ENCODE measurements at regions not wholly inside any gene's neighbourhood (a gene's known extent, or its start where the extent isn't known, plus 50 kb on each side); places are given as distances from the start of the nearest gene placed in this dataset.
A peak's percentile ranks its signal among the peaks of the same experiment; 100 is the strongest.
"Not testable (repeated sequence)": the region's sequence is repeated elsewhere in the genome, so short reads cannot be mapped to it uniquely, and the experiment has no call there.

- H3K79me2 ChIP-seq (ENCODE audit: insufficient read depth): peaks cover 68% of the 10 kb centered on the region
- H2AFZ ChIP-seq: no peak overlapping the region
- TF ChIP-seq EZH2phosphoT487 (IDR thresholded peaks at IDR 0.05; ENCODE audit: insufficient read depth, low read depth): no peak
- TF ChIP-seq EZH2 (IDR thresholded peaks at IDR 0.05; ENCODE audit: insufficient read depth, poor library complexity, severe bottlenecking): no peak
- H3F3A ChIP-seq (ENCODE audit: insufficient read depth): peaks cover 55% of the 10 kb centered on the region
- H3K9me3 ChIP-seq (ENCODE audit: low read depth): no peaks in the 10 kb centered on the region
- H3K27ac ChIP-seq: peak overlapping the region; percentile 87
- peak overlapping the region; percentile 24; the same call in 1 of the 2 replicates for H3K4me3 ChIP-seq
- in situ Hi-C loops (cut with MboI): loop anchor here (10.0 kb wide), 1 partner anchor 157 kb away; the partner anchor contains the start of gene KIAA1549L
- H3K9ac ChIP-seq: peak overlapping the region; percentile 59
- H3K4me1 ChIP-seq (ENCODE audit: insufficient read depth): peaks cover 42% of the 10 kb centered on the region
- 11% methylated on average over 8 of the region's 8 CpGs for WGBS, 2 experiments (ENCODE audit: low coverage in 1 of 2, low lambda C conversion rate in 2 of 2, missing lambda C conversion rate in 2 of 2)
- H4K20me1 ChIP-seq (ENCODE audit: insufficient read depth): no peaks in the 10 kb centered on the region
- DNase-seq: peak; percentile 99
- peak overlapping the region; percentile 29 for H3K4me2 ChIP-seq (ENCODE audit: unreplicated experiment)
- no peaks in the 10 kb centered on the region for H3K27me3 ChIP-seq (replicated peaks; ENCODE audit: insufficient read depth)
- no peaks in the 10 kb centered on the region for H3K36me3 ChIP-seq (ENCODE audit: low read depth)
- no peaks in the 10 kb centered on the region for H3K9me2 ChIP-seq (ENCODE audit: insufficient read depth)
Observed at GRCh38 chr11:33531743-33532181, 168.9 kb downstream of the C11orf91 start.

GRCh38 chr11:33530815-33531214, 169.8 kb downstream of the C11orf91 start:
- Histone ChIP-seq H3F3A (ENCODE audit: insufficient read depth) (peaks cover 55% of the 10 kb centered on the region), H3K9ac (peak overlapping the region; percentile 59), H2AFZ (no peak overlapping the region), H3K4me2 (ENCODE audit: unreplicated experiment) (peak overlapping the region; percentile 29), H3K9me3 (ENCODE audit: low read depth) (no peaks in the 10 kb centered on the region), H4K20me1 (ENCODE audit: insufficient read depth) (no peaks in the 10 kb centered on the region), H3K27me3 (replicated peaks; ENCODE audit: insufficient read depth) (no peaks in the 10 kb centered on the region), H3K27ac (peak overlapping the region; percentile 87), H3K4me1 (ENCODE audit: insufficient read depth) (peaks cover 42% of the 10 kb centered on the region), H3K4me3 (no peak overlapping the region), H3K36me3 (ENCODE audit: low read depth) (no peaks in the 10 kb centered on the region), H3K79me2 (ENCODE audit: insufficient read depth) (peaks cover 68% of the 10 kb centered on the region), H3K9me2 (ENCODE audit: insufficient read depth) (no peaks in the 10 kb centered on the region)
- in situ Hi-C loops (cut with MboI): loop anchor here (10.0 kb wide), 1 partner anchor 156 kb away; the partner anchor contains the start of gene KIAA1549L
- TF ChIP-seq EZH2 (IDR thresholded peaks at IDR 0.05; ENCODE audit: insufficient read depth, poor library complexity, severe bottlenecking) (no peak), EZH2phosphoT487 (IDR thresholded peaks at IDR 0.05; ENCODE audit: insufficient read depth, low read depth) (no peak)
- DNase-seq: peak; percentile 86
- WGBS, 2 experiments (ENCODE audit: low coverage in 1 of 2, low lambda C conversion rate in 2 of 2, missing lambda C conversion rate in 2 of 2): 44 to 47% methylated on average over 5 of the region's 5 CpGs

- Histone ChIP-seq H3K27me3 (replicated peaks; ENCODE audit: insufficient read depth) (no peaks in the 10 kb centered on the region), H3K79me2 (ENCODE audit: insufficient read depth) (peaks cover 68% of the 10 kb centered on the region), H3K36me3 (ENCODE audit: low read depth) (no peaks in the 10 kb centered on the region), H3K9ac (no peak overlapping the region), H3K9me2 (ENCODE audit: insufficient read depth) (no peaks in the 10 kb centered on the region), H3K4me3 (no peak overlapping the region), H3K4me1 (ENCODE audit: insufficient read depth) (peaks cover 42% of the 10 kb centered on the region), H4K20me1 (ENCODE audit: insufficient read depth) (no peaks in the 10 kb centered on the region), H3K4me2 (ENCODE audit: unreplicated experiment) (no peak overlapping the region), H3K9me3 (ENCODE audit: low read depth) (no peaks in the 10 kb centered on the region), H3K27ac (no peak overlapping the region), H2AFZ (no peak overlapping the region), H3F3A (ENCODE audit: insufficient read depth) (peaks cover 50% of the 10 kb centered on the region)
- WGBS, 2 experiments (ENCODE audit: low coverage in 1 of 2, low lambda C conversion rate in 2 of 2, missing lambda C conversion rate in 2 of 2): 25 to 28% methylated on average over 2 of the region's 2 CpGs
- in situ Hi-C loops (cut with MboI): no loop called here
- no peak for TF ChIP-seq EZH2phosphoT487 (IDR thresholded peaks at IDR 0.05; ENCODE audit: insufficient read depth, low read depth)
- no peak for TF ChIP-seq EZH2 (IDR thresholded peaks at IDR 0.05; ENCODE audit: insufficient read depth, poor library complexity, severe bottlenecking)
- no peak for DNase-seq
Observed at GRCh38 chr11:33529461-33529860, 171.2 kb downstream of the C11orf91 start.

GRCh38 chr11:33527738-33528137, 172.9 kb downstream of the C11orf91 start:
- H3F3A ChIP-seq (ENCODE audit: insufficient read depth): peaks cover 40% of the 10 kb centered on the region
- DNase-seq; H3K27ac ChIP-seq; H3K9me3 ChIP-seq (ENCODE audit: low read depth); H3K9me2 ChIP-seq (ENCODE audit: insufficient read depth); H3K4me2 ChIP-seq (ENCODE audit: unreplicated experiment); H2AFZ ChIP-seq; H3K9ac ChIP-seq; H4K20me1 ChIP-seq (ENCODE audit: insufficient read depth); H3K4me3 ChIP-seq; H3K36me3 ChIP-seq (ENCODE audit: low read depth); in situ Hi-C loops (cut with MboI); H3K27me3 ChIP-seq (replicated peaks; ENCODE audit: insufficient read depth): not testable (repeated sequence)
- H3K79me2 ChIP-seq (ENCODE audit: insufficient read depth): peaks cover 69% of the 10 kb centered on the region
- H3K4me1 ChIP-seq (ENCODE audit: insufficient read depth): peaks cover 33% of the 10 kb centered on the region
- WGBS, 2 experiments (ENCODE audit: low coverage in 1 of 2, low lambda C conversion rate in 2 of 2, missing lambda C conversion rate in 2 of 2): 72 to 75% methylated on average over 4 of the region's 4 CpGs

- H3K4me3 ChIP-seq: no peak overlapping the region
- H4K20me1 ChIP-seq (ENCODE audit: insufficient read depth): no peaks in the 10 kb centered on the region
- TF ChIP-seq EZH2phosphoT487 (IDR thresholded peaks at IDR 0.05; ENCODE audit: insufficient read depth, low read depth) (no peak), EZH2 (IDR thresholded peaks at IDR 0.05; ENCODE audit: insufficient read depth, poor library complexity, severe bottlenecking) (no peak)
- H3K4me2 ChIP-seq (ENCODE audit: unreplicated experiment): no peak overlapping the region
- WGBS, 2 experiments (ENCODE audit: low coverage in 1 of 2, low lambda C conversion rate in 2 of 2, missing lambda C conversion rate in 2 of 2): 91 to 92% methylated on average over 4 of the region's 4 CpGs
- no peak for DNase-seq
- in situ Hi-C loops (cut with MboI): no loop called here
- H2AFZ ChIP-seq: no peak overlapping the region
- H3K27ac ChIP-seq: no peak overlapping the region
- no peaks in the 10 kb centered on the region for H3K27me3 ChIP-seq (replicated peaks; ENCODE audit: insufficient read depth)
- no peaks in the 10 kb centered on the region for H3K36me3 ChIP-seq (ENCODE audit: low read depth)
- H3K9me3 ChIP-seq (ENCODE audit: low read depth): no peaks in the 10 kb centered on the region
- H3K9ac ChIP-seq: no peak overlapping the region
- H3K79me2 ChIP-seq (ENCODE audit: insufficient read depth): peaks cover 83% of the 10 kb centered on the region
- peaks cover 19% of the 10 kb centered on the region for H3K4me1 ChIP-seq (ENCODE audit: insufficient read depth)
- peaks cover 24% of the 10 kb centered on the region for H3F3A ChIP-seq (ENCODE audit: insufficient read depth)
- H3K9me2 ChIP-seq (ENCODE audit: insufficient read depth): no peaks in the 10 kb centered on the region; the same call in 1 of the 2 replicates
Observed at GRCh38 chr11:33525789-33526188, 174.8 kb downstream of the C11orf91 start.

All from GM23248 (cell line).